Mesenchymal stem cell (in vitro differentiated cells and primary cell): ENCODE measurements at regions not wholly inside any gene's neighbourhood (a gene's known extent, or its start where the extent isn't known, plus 50 kb on each side); places are given as distances from the start of the nearest gene placed in this dataset.

Source experiments
- DNase-seq: peaks from one replicate; pipeline ENCODE4 v3.0.0-alpha.2; 2013
- H2AFZ ChIP-seq: one replicate; pipeline ENCODE4 v1.6.1; 2013; ENCODE audit warnings: low read depth, mild to moderate bottlenecking, control low read depth, inconsistent platforms, low read length, moderate library complexity
- H2AK5ac ChIP-seq: 2 replicates; pipeline ENCODE4 v1.6.1; 2013; ENCODE audit warnings: low read length, moderate library complexity, mild to moderate bottlenecking, inconsistent platforms; ENCODE audit not compliant: severe bottlenecking
- H2BK120ac ChIP-seq: one replicate; pipeline ENCODE4 v1.6.1; 2013; ENCODE audit warnings: low read depth, mild to moderate bottlenecking, inconsistent platforms, low read length, moderate library complexity
- H2BK12ac ChIP-seq, 2 experiments: one replicate each; pipeline ENCODE4 v1.6.1; 2013; ENCODE audit warnings: inconsistent platforms in 2 of 2, low read length in 2 of 2, mild to moderate bottlenecking in 2 of 2, moderate library complexity in 2 of 2, control low read depth in 1 of 2
- H2BK15ac ChIP-seq: one replicate; pipeline ENCODE4 v1.6.1; 2013; ENCODE audit warnings: mild to moderate bottlenecking, low read depth, inconsistent platforms; ENCODE audit not compliant: poor library complexity, severe bottlenecking
- H2BK5ac ChIP-seq: 2 replicates; pipeline ENCODE4 v1.6.1; 2013; ENCODE audit warnings: low read depth, mild to moderate bottlenecking, low read length, control low read depth, inconsistent platforms; ENCODE audit not compliant: poor library complexity, severe bottlenecking
- H3K14ac ChIP-seq, 2 experiments: one replicate each; pipeline ENCODE4 v1.6.1; 2013; ENCODE audit warnings: inconsistent platforms in 2 of 2, low read length in 2 of 2, control low read depth in 1 of 2, mild to moderate bottlenecking in 1 of 2, moderate library complexity in 1 of 2
- H3K18ac ChIP-seq, 2 experiments: one replicate each; pipeline ENCODE4 v1.6.1; 2013; ENCODE audit warnings: inconsistent platforms in 2 of 2, low read length in 2 of 2, control low read depth in 1 of 2, low read depth in 1 of 2, mild to moderate bottlenecking in 1 of 2
- H3K23ac ChIP-seq, 2 experiments: one replicate each; pipeline ENCODE4 v1.6.1; 2013; ENCODE audit warnings: inconsistent platforms in 2 of 2, low read length in 2 of 2, mild to moderate bottlenecking in 2 of 2, moderate library complexity in 2 of 2, control low read depth in 1 of 2
- H3K27ac ChIP-seq: 2 replicates; pipeline ENCODE4 v1.5.1; 2013; ENCODE audit warnings: mild to moderate bottlenecking, moderate library complexity, low read length, control low read depth, inconsistent platforms; ENCODE audit not compliant: poor library complexity, severe bottlenecking
- H3K27me3 ChIP-seq, 2 experiments: 2 replicates each; pipeline versions ENCODE4 v1.6.1 to v1.7.0; 2013; ENCODE audit warnings: low read length in 2 of 2, mild to moderate bottlenecking in 2 of 2, moderate library complexity in 2 of 2, control low read depth in 1 of 2, inconsistent platforms in 1 of 2; ENCODE audit not compliant: control insufficient read depth in 1 of 2, insufficient read depth in 1 of 2
- H3K36me3 ChIP-seq, 2 experiments: 2 replicates each; pipeline versions ENCODE4 v1.6.1 to v1.7.0; 2013; ENCODE audit warnings: low read length in 2 of 2, control low read depth in 1 of 2, inconsistent platforms in 1 of 2, low read depth in 1 of 2, mild to moderate bottlenecking in 1 of 2; ENCODE audit not compliant: insufficient read depth in 2 of 2, control insufficient read depth in 1 of 2
- H3K4ac ChIP-seq, 2 experiments: one replicate each; pipeline ENCODE4 v1.6.1; 2013; ENCODE audit warnings: inconsistent platforms in 2 of 2, low read length in 2 of 2, mild to moderate bottlenecking in 2 of 2, moderate library complexity in 2 of 2, control low read depth in 1 of 2, low read depth in 1 of 2
- H3K4me1 ChIP-seq: 2 replicates; pipeline ENCODE4 v1.6.1; 2013; ENCODE audit warnings: low read depth, low read length, control low read depth; ENCODE audit not compliant: control insufficient read depth, insufficient read depth
- H3K4me2 ChIP-seq: 2 replicates; pipeline ENCODE4 v1.6.1; 2013; ENCODE audit warnings: low read length, mild to moderate bottlenecking, inconsistent platforms; ENCODE audit not compliant: poor library complexity, severe bottlenecking
- H3K4me3 ChIP-seq, 2 experiments: 2 replicates each; pipeline versions ENCODE4 v1.5.1 to v1.7.0; 2013; ENCODE audit warnings: low read length in 2 of 2, mild to moderate bottlenecking in 2 of 2, control low read depth in 1 of 2, low read depth in 1 of 2; ENCODE audit not compliant: insufficient read depth in 1 of 2
- H3K79me1 ChIP-seq: replicated peaks from 2 replicates; pipeline ENCODE4 v1.6.1; 2013; ENCODE audit warnings: mild to moderate bottlenecking, control low read depth, low read length, inconsistent platforms; ENCODE audit not compliant: poor library complexity, severe bottlenecking
- H3K9ac ChIP-seq: 2 replicates; pipeline ENCODE4 v1.7.0; 2013; ENCODE audit warnings: mild to moderate bottlenecking, low read length, moderate library complexity
- H3K9me3 ChIP-seq: 2 replicates; pipeline ENCODE4 v1.7.0; 2013; ENCODE audit warnings: mild to moderate bottlenecking, low read length; ENCODE audit not compliant: control insufficient read depth
- H4K8ac ChIP-seq: one replicate; pipeline ENCODE4 v1.6.1; 2013; ENCODE audit warnings: inconsistent platforms, mild to moderate bottlenecking, low read length, moderate library complexity
- H4K91ac ChIP-seq: one replicate; pipeline ENCODE4 v1.6.1; 2013; ENCODE audit warnings: mild to moderate bottlenecking, low read length, inconsistent platforms
- WGBS: methylation state at CpG from one replicate; pipeline ENCODE4 v1.1.7; 2013; ENCODE audit warnings: mixed read lengths; 5-methylcytosine and 5-hydroxymethylcytosine counted together

- H3K14ac ChIP-seq: no peak overlapping the region
- H3K4ac ChIP-seq: no peak overlapping the region
- H3K9ac ChIP-seq: no peak overlapping the region
- no peak overlapping the region for H2BK120ac ChIP-seq
- no peak overlapping the region for H4K91ac ChIP-seq
- peaks cover 4 to 76% of the 10 kb centered on the region in 2 experiments for H3K27me3 ChIP-seq
- WGBS: 5% methylated on average over 34 of the region's 34 CpGs
- no peak overlapping the region for H2BK12ac ChIP-seq
- no peak overlapping the region for H3K23ac ChIP-seq
- H2BK15ac ChIP-seq: no peak overlapping the region
- H2AK5ac ChIP-seq: no peak overlapping the region
- no peak overlapping the region for H2AFZ ChIP-seq
- H3K4me3 ChIP-seq: no peak overlapping the region
- peak; percentile 41 for DNase-seq
- H2BK5ac ChIP-seq: no peak overlapping the region
- H3K36me3 ChIP-seq: no peaks in the 10 kb centered on the region
- H3K9me3 ChIP-seq: peaks cover 11% of the 10 kb centered on the region
- H3K18ac ChIP-seq: no peak overlapping the region
- no peaks in the 10 kb centered on the region for H3K79me1 ChIP-seq
- no peak overlapping the region for H3K27ac ChIP-seq
- peaks cover 29% of the 10 kb centered on the region for H3K4me1 ChIP-seq
- no peak overlapping the region for H3K4me2 ChIP-seq
- H4K8ac ChIP-seq: no peak overlapping the region
These were observed 117.0 kb downstream of the KCNRG start for GRCh38 chr13:50131920-50132903.

- H4K91ac ChIP-seq: no peak overlapping the region
- no peak overlapping the region for H3K27ac ChIP-seq
- peaks cover 11% of the 10 kb centered on the region for H3K9me3 ChIP-seq
- no peak overlapping the region for H3K4ac ChIP-seq
- H3K79me1 ChIP-seq: no peaks in the 10 kb centered on the region
- no peak overlapping the region for H3K14ac ChIP-seq
- no peak for DNase-seq
- H2AFZ ChIP-seq: no peak overlapping the region
- H3K4me3 ChIP-seq: no peak overlapping the region
- no peak overlapping the region for H2BK15ac ChIP-seq
- H3K9ac ChIP-seq: no peak overlapping the region
- WGBS: 18% methylated on average over 21 of the region's 23 CpGs
- no peaks in the 10 kb centered on the region for H3K36me3 ChIP-seq
- no peak overlapping the region for H4K8ac ChIP-seq
- no peak overlapping the region for H2BK12ac ChIP-seq
- no peak overlapping the region for H3K18ac ChIP-seq
- H3K27me3 ChIP-seq: peaks cover 4 to 69% of the 10 kb centered on the region in 2 experiments
- H3K23ac ChIP-seq: no peak overlapping the region
- H3K4me2 ChIP-seq: no peak overlapping the region
- no peak overlapping the region for H2AK5ac ChIP-seq
- H2BK120ac ChIP-seq: no peak overlapping the region
- H2BK5ac ChIP-seq: no peak overlapping the region
- H3K4me1 ChIP-seq: peaks cover 24% of the 10 kb centered on the region
These were observed 117.7 kb downstream of the KCNRG start for GRCh38 chr13:50132904-50133357.

- no peak for DNase-seq
- H3K23ac ChIP-seq: no peak overlapping the region
- no peak overlapping the region for H4K91ac ChIP-seq
- H2AFZ ChIP-seq: no peak overlapping the region
- WGBS: 30% methylated on average over 47 of the region's 48 CpGs
- H2BK12ac ChIP-seq: no peak overlapping the region
- H2AK5ac ChIP-seq: no peak overlapping the region
- H3K4me3 ChIP-seq: no peak overlapping the region
- H4K8ac ChIP-seq: no peak overlapping the region
- H3K27ac ChIP-seq: no peak overlapping the region
- no peaks in the 10 kb centered on the region for H3K79me1 ChIP-seq
- H3K14ac ChIP-seq: no peak overlapping the region
- H3K9me3 ChIP-seq: peaks cover 11% of the 10 kb centered on the region
- peaks cover 21% of the 10 kb centered on the region for H3K4me1 ChIP-seq
- no peak overlapping the region for H3K9ac ChIP-seq
- no peak overlapping the region for H3K4ac ChIP-seq
- no peak overlapping the region for H2BK120ac ChIP-seq
- H3K36me3 ChIP-seq: no peaks in the 10 kb centered on the region
- no peak overlapping the region for H3K4me2 ChIP-seq
- H2BK15ac ChIP-seq: no peak overlapping the region
- peaks cover 4 to 64% of the 10 kb centered on the region in 2 experiments for H3K27me3 ChIP-seq
- no peak overlapping the region for H2BK5ac ChIP-seq
- no peak overlapping the region for H3K18ac ChIP-seq
These were observed 118.2 kb downstream of the KCNRG start for GRCh38 chr13:50133358-50133953.

- Histone ChIP-seq H3K4me2 (no peak overlapping the region), H3K9me3 (peaks cover 11% of the 10 kb centered on the region), H2AK5ac (no peak overlapping the region), H3K18ac (no peak overlapping the region), H3K4ac (no peak overlapping the region), H3K23ac (no peak overlapping the region), H3K36me3 (no peaks in the 10 kb centered on the region), H4K8ac (no peak overlapping the region), H3K9ac (no peak overlapping the region), H2AFZ (no peak overlapping the region), H2BK15ac (no peak overlapping the region), H3K27me3 (peaks cover 4 to 37% of the 10 kb centered on the region in 2 experiments), H2BK5ac (no peak overlapping the region), H3K27ac (no peak overlapping the region), H3K79me1 (no peaks in the 10 kb centered on the region), H3K14ac (no peak overlapping the region), H2BK12ac (no peak overlapping the region), H2BK120ac (no peak overlapping the region), H3K4me3 (no peak overlapping the region), H3K4me1 (peaks cover 5% of the 10 kb centered on the region), H4K91ac (no peak overlapping the region)
- 82% methylated on average over 3 of the region's 3 CpGs for WGBS
- DNase-seq: no peak
These were observed 121.0 kb downstream of the KCNRG start for GRCh38 chr13:50136226-50136625.
